A549 (cell line): ENCODE measurements at regions not wholly inside any gene's neighbourhood (a gene's known extent, or its start where the extent isn't known, plus 50 kb on each side); places are given as distances from the start of the nearest gene placed in this dataset.

Experiments
- CTCF ChIP-seq: fragments of >200 bp; sonication (Bioruptor Twin); formaldehyde crosslinking; IDR thresholded peaks from 3 replicates; pipeline ENCODE4 v1.5.1; 2016
- ELK1 ChIP-seq: fragments of 150-350 bp; IDR thresholded peaks from 2 replicates; pipeline ENCODE4 v1.6.1; 2014; ENCODE audit warnings: low read depth, mild to moderate bottlenecking, low read length
- EP300 ChIP-seq, 2 experiments: fragments of >200 bp; sonication (Bioruptor Twin); formaldehyde crosslinking; IDR thresholded peaks; 2 replicates in 1 of 2; 3 replicates in 1 of 2; pipeline ENCODE4 v1.6.1; 2016 to 2017
- ESRRA ChIP-seq: fragments of 150-350 bp; IDR thresholded peaks from 2 replicates; pipeline ENCODE4 v1.6.1; 2014; ENCODE audit warnings: mild to moderate bottlenecking, low read length, borderline replicate concordance
- MAX ChIP-seq: IDR thresholded peaks from 2 replicates; pipeline ENCODE4 v1.6.1; 2012
- RAD21 ChIP-seq, 2 experiments: fragments of >200 bp in 1 of 2; sonication (Bioruptor Twin) in 1 of 2; formaldehyde crosslinking in 1 of 2; IDR thresholded peaks in 1 of 2; conservative IDR thresholded peaks in 1 of 2; 2 replicates in 1 of 2; 3 replicates in 1 of 2; pipeline ENCODE4 v1.6.1; 2012 to 2018; ENCODE audit warnings: inconsistent platforms in 1 of 2
- SREBF2 ChIP-seq: fragments of 450-650 bp; IDR thresholded peaks from 2 replicates; pipeline ENCODE4 v1.6.1; 2014; ENCODE audit warnings: mild to moderate bottlenecking, moderate library complexity
- TF ChIP-seq, protein P1 (sequence below): fragments of >200 bp; sonication (Bioruptor Twin); formaldehyde crosslinking; IDR thresholded peaks from 3 replicates; pipeline ENCODE4 v1.6.1; 2016
- TF ChIP-seq, protein P2 (sequence below): fragments of 200-600 bp; sonication (generic); IDR thresholded peaks from 2 replicates; pipeline ENCODE4 v1.6.1; 2016; ENCODE audit warnings: antibody characterized with exemption, mild to moderate bottlenecking, moderate library complexity

GRCh38 chr2:129205766-129206165 is 773.7 kb upstream of the RAB6C start:
- TF ChIP-seq RAD21 (conservative IDR thresholded peaks at IDR 0.05 in 1 of 2, IDR thresholded peaks at IDR 0.05 in 1 of 2) (no peak), CTCF (no peak), EP300 (IDR thresholded peaks at IDR 0.05) (no peak), ELK1 (no peak), SREBF2 (no peak), ESRRA (no peak), MAX (no peak)
- TF ChIP-seq, protein P1, sequence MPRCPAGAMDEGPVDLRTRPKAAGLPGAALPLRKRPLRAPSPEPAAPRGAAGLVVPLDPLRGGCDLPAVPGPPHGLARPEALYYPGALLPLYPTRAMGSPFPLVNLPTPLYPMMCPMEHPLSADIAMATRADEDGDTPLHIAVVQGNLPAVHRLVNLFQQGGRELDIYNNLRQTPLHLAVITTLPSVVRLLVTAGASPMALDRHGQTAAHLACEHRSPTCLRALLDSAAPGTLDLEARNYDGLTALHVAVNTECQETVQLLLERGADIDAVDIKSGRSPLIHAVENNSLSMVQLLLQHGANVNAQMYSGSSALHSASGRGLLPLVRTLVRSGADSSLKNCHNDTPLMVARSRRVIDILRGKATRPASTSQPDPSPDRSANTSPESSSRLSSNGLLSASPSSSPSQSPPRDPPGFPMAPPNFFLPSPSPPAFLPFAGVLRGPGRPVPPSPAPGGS: no peak
- TF ChIP-seq, protein P2, sequence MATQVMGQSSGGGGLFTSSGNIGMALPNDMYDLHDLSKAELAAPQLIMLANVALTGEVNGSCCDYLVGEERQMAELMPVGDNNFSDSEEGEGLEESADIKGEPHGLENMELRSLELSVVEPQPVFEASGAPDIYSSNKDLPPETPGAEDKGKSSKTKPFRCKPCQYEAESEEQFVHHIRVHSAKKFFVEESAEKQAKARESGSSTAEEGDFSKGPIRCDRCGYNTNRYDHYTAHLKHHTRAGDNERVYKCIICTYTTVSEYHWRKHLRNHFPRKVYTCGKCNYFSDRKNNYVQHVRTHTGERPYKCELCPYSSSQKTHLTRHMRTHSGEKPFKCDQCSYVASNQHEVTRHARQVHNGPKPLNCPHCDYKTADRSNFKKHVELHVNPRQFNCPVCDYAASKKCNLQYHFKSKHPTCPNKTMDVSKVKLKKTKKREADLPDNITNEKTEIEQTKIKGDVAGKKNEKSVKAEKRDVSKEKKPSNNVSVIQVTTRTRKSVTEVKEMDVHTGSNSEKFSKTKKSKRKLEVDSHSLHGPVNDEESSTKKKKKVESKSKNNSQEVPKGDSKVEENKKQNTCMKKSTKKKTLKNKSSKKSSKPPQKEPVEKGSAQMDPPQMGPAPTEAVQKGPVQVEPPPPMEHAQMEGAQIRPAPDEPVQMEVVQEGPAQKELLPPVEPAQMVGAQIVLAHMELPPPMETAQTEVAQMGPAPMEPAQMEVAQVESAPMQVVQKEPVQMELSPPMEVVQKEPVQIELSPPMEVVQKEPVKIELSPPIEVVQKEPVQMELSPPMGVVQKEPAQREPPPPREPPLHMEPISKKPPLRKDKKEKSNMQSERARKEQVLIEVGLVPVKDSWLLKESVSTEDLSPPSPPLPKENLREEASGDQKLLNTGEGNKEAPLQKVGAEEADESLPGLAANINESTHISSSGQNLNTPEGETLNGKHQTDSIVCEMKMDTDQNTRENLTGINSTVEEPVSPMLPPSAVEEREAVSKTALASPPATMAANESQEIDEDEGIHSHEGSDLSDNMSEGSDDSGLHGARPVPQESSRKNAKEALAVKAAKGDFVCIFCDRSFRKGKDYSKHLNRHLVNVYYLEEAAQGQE: no peak
